Rectal smooth muscle tissue (tissue), 1 donor: ENCODE measurements at regions not wholly inside any gene's neighbourhood (a gene's known extent, or its start where the extent isn't known, plus 50 kb on each side); places are given as distances from the start of the nearest gene placed in this dataset.
A peak's percentile ranks its signal among the peaks of the same experiment; 100 is the strongest.

Experiments used
- H3K27ac ChIP-seq: one replicate; pipeline ENCODE4 v1.7.0; 2013; ENCODE audit warnings: low read depth, low read length, inconsistent platforms
- H3K27me3 ChIP-seq: one replicate; pipeline ENCODE4 v1.7.0; 2013; ENCODE audit warnings: low read length; ENCODE audit not compliant: control insufficient read depth, insufficient read depth
- H3K36me3 ChIP-seq: one replicate; pipeline ENCODE4 v1.7.0; 2013; ENCODE audit warnings: low read length; ENCODE audit not compliant: control insufficient read depth, insufficient read depth
- H3K4me1 ChIP-seq: one replicate; pipeline ENCODE4 v1.7.0; 2013; ENCODE audit warnings: low read length; ENCODE audit not compliant: control insufficient read depth, insufficient read depth
- H3K4me3 ChIP-seq: one replicate; pipeline ENCODE4 v1.7.0; 2013; ENCODE audit warnings: low read length
- H3K9ac ChIP-seq: one replicate; pipeline ENCODE4 v1.7.0; 2013; ENCODE audit warnings: low read length

GRCh38 chr14:26217778-26218177 is 380.1 kb downstream of the NOVA1 start:
- no peaks in the 10 kb centered on the region for H3K36me3 ChIP-seq
- no peak overlapping the region for H3K27ac ChIP-seq
- H3K4me1 ChIP-seq = no peaks in the 10 kb centered on the region
- H3K4me3 ChIP-seq = no peak overlapping the region
- no peak overlapping the region for H3K9ac ChIP-seq
- no peaks in the 10 kb centered on the region for H3K27me3 ChIP-seq

- H3K4me3 ChIP-seq = no peak overlapping the region
- no peak overlapping the region for H3K9ac ChIP-seq
- H3K4me1 ChIP-seq = no peaks in the 10 kb centered on the region
- no peak overlapping the region for H3K27ac ChIP-seq
- no peaks in the 10 kb centered on the region for H3K27me3 ChIP-seq
- no peaks in the 10 kb centered on the region for H3K36me3 ChIP-seq
Measured at GRCh38 chr14:26216786-26217185, 381.0 kb downstream of the NOVA1 start.

- no peaks in the 10 kb centered on the region for H3K4me1 ChIP-seq
- H3K27ac ChIP-seq = no peak overlapping the region
- H3K27me3 ChIP-seq = no peaks in the 10 kb centered on the region
- no peaks in the 10 kb centered on the region for H3K36me3 ChIP-seq
- no peak overlapping the region for H3K9ac ChIP-seq
- no peak overlapping the region for H3K4me3 ChIP-seq
Measured at GRCh38 chr14:26213846-26214575, 383.8 kb downstream of the NOVA1 start.

- Histone ChIP-seq H3K36me3 (no peaks in the 10 kb centered on the region), H3K27me3 (no peaks in the 10 kb centered on the region), H3K4me3 (no peak overlapping the region), H3K27ac (no peak overlapping the region), H3K9ac (no peak overlapping the region), H3K4me1 (no peaks in the 10 kb centered on the region)
Measured at GRCh38 chr14:26209699-26210098, 388.1 kb downstream of the NOVA1 start.

- H3K4me1 ChIP-seq = no peaks in the 10 kb centered on the region
- H3K27me3 ChIP-seq = no peaks in the 10 kb centered on the region
- H3K9ac ChIP-seq = no peak overlapping the region
- no peak overlapping the region for H3K4me3 ChIP-seq
- no peak overlapping the region for H3K27ac ChIP-seq
- H3K36me3 ChIP-seq = no peaks in the 10 kb centered on the region
Measured at GRCh38 chr14:26206640-26207039, 391.2 kb downstream of the NOVA1 start.

- no peak overlapping the region for H3K9ac ChIP-seq
- no peaks in the 10 kb centered on the region for H3K36me3 ChIP-seq
- H3K4me3 ChIP-seq = peak overlapping the region; percentile 54
- H3K4me1 ChIP-seq = no peaks in the 10 kb centered on the region
- H3K27me3 ChIP-seq = no peaks in the 10 kb centered on the region
- H3K27ac ChIP-seq = peak overlapping the region; percentile 47
Measured at GRCh38 chr14:26204728-26205479, 392.9 kb downstream of the NOVA1 start.

- no peak overlapping the region for H3K4me3 ChIP-seq
- H3K27me3 ChIP-seq = no peaks in the 10 kb centered on the region
- peak overlapping the region; percentile 47 for H3K27ac ChIP-seq
- no peaks in the 10 kb centered on the region for H3K4me1 ChIP-seq
- no peak overlapping the region for H3K9ac ChIP-seq
- H3K36me3 ChIP-seq = no peaks in the 10 kb centered on the region
Measured at GRCh38 chr14:26204366-26204727, 393.5 kb downstream of the NOVA1 start.

- no peaks in the 10 kb centered on the region for H3K4me1 ChIP-seq
- H3K27ac ChIP-seq = no peak overlapping the region
- H3K27me3 ChIP-seq = no peaks in the 10 kb centered on the region
- no peaks in the 10 kb centered on the region for H3K36me3 ChIP-seq
- no peak overlapping the region for H3K4me3 ChIP-seq
- H3K9ac ChIP-seq = no peak overlapping the region
Measured at GRCh38 chr14:26200687-26201086, 397.1 kb downstream of the NOVA1 start.

- H3K36me3 ChIP-seq = no peaks in the 10 kb centered on the region
- no peak overlapping the region for H3K9ac ChIP-seq
- H3K4me3 ChIP-seq = no peak overlapping the region
- no peak overlapping the region for H3K27ac ChIP-seq
- no peaks in the 10 kb centered on the region for H3K4me1 ChIP-seq
- no peaks in the 10 kb centered on the region for H3K27me3 ChIP-seq
Measured at GRCh38 chr14:26199590-26200370, 398.1 kb downstream of the NOVA1 start.

GRCh38 chr14:26199096-26199495 is 398.7 kb downstream of the NOVA1 start:
- no peak overlapping the region for H3K4me3 ChIP-seq
- no peaks in the 10 kb centered on the region for H3K36me3 ChIP-seq
- no peaks in the 10 kb centered on the region for H3K27me3 ChIP-seq
- no peaks in the 10 kb centered on the region for H3K4me1 ChIP-seq
- H3K27ac ChIP-seq = no peak overlapping the region
- no peak overlapping the region for H3K9ac ChIP-seq

- Histone ChIP-seq H3K4me1 (no peaks in the 10 kb centered on the region), H3K27ac (no peak overlapping the region), H3K27me3 (no peaks in the 10 kb centered on the region), H3K4me3 (no peak overlapping the region), H3K36me3 (no peaks in the 10 kb centered on the region), H3K9ac (no peak overlapping the region)
Measured at GRCh38 chr14:26194816-26195215, 403.0 kb downstream of the NOVA1 start.

- H3K9ac ChIP-seq = no peak overlapping the region
- no peaks in the 10 kb centered on the region for H3K4me1 ChIP-seq
- no peaks in the 10 kb centered on the region for H3K27me3 ChIP-seq
- no peaks in the 10 kb centered on the region for H3K36me3 ChIP-seq
- H3K27ac ChIP-seq = no peak overlapping the region
- no peak overlapping the region for H3K4me3 ChIP-seq
Measured at GRCh38 chr14:26191671-26192070, 406.2 kb downstream of the NOVA1 start.
